ENCODE measurements at regions not wholly inside any gene's neighbourhood (a gene's known extent, or its start where the extent isn't known, plus 50 kb on each side); places are given as distances from the start of the nearest gene placed in this dataset.

GRCh38 chr11:128346804-128347203 lies 240.6 kb downstream of the ETS1 start:
- peaks cover 0 to 12% of the 10 kb centered on the region in 2 experiments for H3K27me3 ChIP-seq (ENCODE audit: control insufficient read depth in 1 of 2, insufficient read depth in 1 of 2, low read length in 2 of 2)
- no peak overlapping the region for H3K9ac ChIP-seq (ENCODE audit: low read length)
- H3K4me2 ChIP-seq (ENCODE audit: low read length, poor library complexity, severe bottlenecking) = no peak overlapping the region
- no peak overlapping the region for H3K4me3 ChIP-seq (ENCODE audit: insufficient read depth in 1 of 2, low read depth in 1 of 2, low read length in 2 of 2)
- H3K4ac ChIP-seq (ENCODE audit: low read depth in 1 of 2, low read length in 2 of 2) = no peak overlapping the region
- no peaks in the 10 kb centered on the region for H3K36me3 ChIP-seq (ENCODE audit: control insufficient read depth in 1 of 2, insufficient read depth in 2 of 2, low read depth in 1 of 2, low read length in 2 of 2)
- no peak overlapping the region for H2AFZ ChIP-seq (ENCODE audit: low read depth, low read length)
- H4K8ac ChIP-seq (ENCODE audit: low read length) = no peak overlapping the region
- peaks cover 5% of the 10 kb centered on the region for H3K4me1 ChIP-seq (ENCODE audit: control insufficient read depth, insufficient read depth, low read depth, low read length)
- H3K18ac ChIP-seq (ENCODE audit: low read depth in 1 of 2, low read length in 2 of 2) = no peak overlapping the region
- H2BK12ac ChIP-seq (ENCODE audit: low read length in 2 of 2) = no peak overlapping the region
- no peak for DNase-seq
- H2BK5ac ChIP-seq (ENCODE audit: low read depth, low read length, poor library complexity, severe bottlenecking) = no peak overlapping the region
- H3K79me1 ChIP-seq (replicated peaks; ENCODE audit: low read length, poor library complexity, severe bottlenecking) = no peaks in the 10 kb centered on the region
- no peak overlapping the region for H3K27ac ChIP-seq (ENCODE audit: low read length, poor library complexity, severe bottlenecking)
- no peak overlapping the region for H2BK120ac ChIP-seq (ENCODE audit: low read depth, low read length)
- no peak overlapping the region for H3K23ac ChIP-seq (ENCODE audit: low read length in 2 of 2)
- H4K91ac ChIP-seq (ENCODE audit: low read length) = no peak overlapping the region
- no peak overlapping the region for H3K14ac ChIP-seq (ENCODE audit: low read length in 2 of 2)
- no peaks in the 10 kb centered on the region for H3K9me3 ChIP-seq (ENCODE audit: control insufficient read depth, low read length)
- H2BK15ac ChIP-seq (ENCODE audit: low read depth, poor library complexity, severe bottlenecking) = no peak overlapping the region
- WGBS = 85% methylated on average over 1 of the region's 3 CpGs
- H2AK5ac ChIP-seq (ENCODE audit: low read length, severe bottlenecking) = no peak overlapping the region

- no peak for DNase-seq
- Histone ChIP-seq H2BK15ac (ENCODE audit: low read depth, poor library complexity, severe bottlenecking) (no peak overlapping the region), H2BK5ac (ENCODE audit: low read depth, low read length, poor library complexity, severe bottlenecking) (no peak overlapping the region), H3K27ac (ENCODE audit: low read length, poor library complexity, severe bottlenecking) (no peak overlapping the region), H3K4ac (ENCODE audit: low read depth in 1 of 2, low read length in 2 of 2) (no peak overlapping the region), H4K8ac (ENCODE audit: low read length) (no peak overlapping the region), H2AFZ (ENCODE audit: low read depth, low read length) (no peak overlapping the region), H3K36me3 (ENCODE audit: control insufficient read depth in 1 of 2, insufficient read depth in 2 of 2, low read depth in 1 of 2, low read length in 2 of 2) (no peaks in the 10 kb centered on the region), H3K23ac (ENCODE audit: low read length in 2 of 2) (no peak overlapping the region), H3K27me3 (ENCODE audit: control insufficient read depth in 1 of 2, insufficient read depth in 1 of 2, low read length in 2 of 2) (peaks cover 0 to 7% of the 10 kb centered on the region in 2 experiments), H3K79me1 (replicated peaks; ENCODE audit: low read length, poor library complexity, severe bottlenecking) (no peaks in the 10 kb centered on the region), H2AK5ac (ENCODE audit: low read length, severe bottlenecking) (no peak overlapping the region), H2BK12ac (ENCODE audit: low read length in 2 of 2) (no peak overlapping the region), H3K4me2 (ENCODE audit: low read length, poor library complexity, severe bottlenecking) (no peak overlapping the region), H3K9me3 (ENCODE audit: control insufficient read depth, low read length) (no peaks in the 10 kb centered on the region), H3K14ac (ENCODE audit: low read length in 2 of 2) (no peak overlapping the region), H2BK120ac (ENCODE audit: low read depth, low read length) (no peak overlapping the region), H3K9ac (ENCODE audit: low read length) (no peak overlapping the region), H3K4me1 (ENCODE audit: control insufficient read depth, insufficient read depth, low read depth, low read length) (peaks cover 5% of the 10 kb centered on the region), H3K4me3 (ENCODE audit: insufficient read depth in 1 of 2, low read depth in 1 of 2, low read length in 2 of 2) (no peak overlapping the region), H3K18ac (ENCODE audit: low read depth in 1 of 2, low read length in 2 of 2) (no peak overlapping the region), H4K91ac (ENCODE audit: low read length) (no peak overlapping the region)
- 87% methylated on average over 3 of the region's 3 CpGs for WGBS
These were observed 242.0 kb downstream of the ETS1 start for GRCh38 chr11:128345316-128345715.

DNA sequence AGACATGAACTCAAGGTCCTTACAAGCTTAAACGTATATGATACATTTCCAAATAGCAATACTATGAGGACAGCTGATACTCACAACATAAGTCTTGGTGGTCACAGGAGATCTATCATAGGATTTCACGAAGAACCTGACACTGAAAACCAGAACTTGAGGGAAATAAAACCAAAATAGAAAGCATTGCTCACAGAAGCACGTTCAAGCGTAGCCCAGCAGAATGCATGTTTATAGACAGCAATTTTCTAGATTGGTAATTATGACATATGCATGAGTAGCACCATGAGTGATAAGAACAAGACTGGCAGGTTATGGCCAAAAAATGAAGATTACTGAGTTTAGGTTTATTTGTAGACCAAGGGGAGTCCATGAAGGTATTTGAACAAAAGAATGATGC lies 243.5 kb downstream of the ETS1 start:
- H3K18ac ChIP-seq (ENCODE audit: low read depth in 1 of 2, low read length in 2 of 2) = no peak overlapping the region
- no peak overlapping the region for H2AFZ ChIP-seq (ENCODE audit: low read depth, low read length)
- WGBS = 93% methylated on average over 4 of the region's 4 CpGs

GRCh38 chr11:128343135-128343514 lies 244.2 kb downstream of the ETS1 start:
- H3K9ac ChIP-seq (ENCODE audit: low read length) = peak overlapping the region; percentile 17
- WGBS = 55% methylated on average over 2 of the region's 2 CpGs
- H2BK12ac ChIP-seq (ENCODE audit: low read length in 2 of 2) = peak overlapping the region in 1 of 2 experiments; percentile 38
- no peak overlapping the region for H3K27ac ChIP-seq (ENCODE audit: low read length, poor library complexity, severe bottlenecking)
- no peak overlapping the region for H3K4me3 ChIP-seq (ENCODE audit: insufficient read depth in 1 of 2, low read depth in 1 of 2, low read length in 2 of 2)
- no peak overlapping the region for H3K14ac ChIP-seq (ENCODE audit: low read length in 2 of 2)
- H3K23ac ChIP-seq (ENCODE audit: low read length in 2 of 2) = no peak overlapping the region
- H3K4me1 ChIP-seq (ENCODE audit: control insufficient read depth, insufficient read depth, low read depth, low read length) = peaks cover 5% of the 10 kb centered on the region
- peak overlapping the region; percentile 13 for H2BK120ac ChIP-seq (ENCODE audit: low read depth, low read length)
- H3K36me3 ChIP-seq (ENCODE audit: control insufficient read depth in 1 of 2, insufficient read depth in 2 of 2, low read depth in 1 of 2, low read length in 2 of 2) = no peaks in the 10 kb centered on the region
- peak overlapping the region in 1 of 2 experiments; percentile 23 for H3K18ac ChIP-seq (ENCODE audit: low read depth in 1 of 2, low read length in 2 of 2)
- no peaks in the 10 kb centered on the region for H3K79me1 ChIP-seq (replicated peaks; ENCODE audit: low read length, poor library complexity, severe bottlenecking)
- no peak for DNase-seq
- no peak overlapping the region for H4K91ac ChIP-seq (ENCODE audit: low read length)
- H3K9me3 ChIP-seq (ENCODE audit: control insufficient read depth, low read length) = no peaks in the 10 kb centered on the region
- no peak overlapping the region for H2AFZ ChIP-seq (ENCODE audit: low read depth, low read length)
- H2AK5ac ChIP-seq (ENCODE audit: low read length, severe bottlenecking) = no peak overlapping the region
- H4K8ac ChIP-seq (ENCODE audit: low read length) = no peak overlapping the region
- H3K27me3 ChIP-seq (ENCODE audit: control insufficient read depth in 1 of 2, insufficient read depth in 1 of 2, low read length in 2 of 2) = no peaks in the 10 kb centered on the region
- H2BK5ac ChIP-seq (ENCODE audit: low read depth, low read length, poor library complexity, severe bottlenecking) = no peak overlapping the region
- H2BK15ac ChIP-seq (ENCODE audit: low read depth, poor library complexity, severe bottlenecking) = no peak overlapping the region
- no peak overlapping the region for H3K4ac ChIP-seq (ENCODE audit: low read depth in 1 of 2, low read length in 2 of 2)
- H3K4me2 ChIP-seq (ENCODE audit: low read length, poor library complexity, severe bottlenecking) = no peak overlapping the region

More for the DNA sequence above, 243.5 kb downstream of the ETS1 start:
- Histone ChIP-seq H2BK120ac (ENCODE audit: low read depth, low read length) (no peak overlapping the region), H3K23ac (ENCODE audit: low read length in 2 of 2) (no peak overlapping the region), H3K36me3 (ENCODE audit: control insufficient read depth in 1 of 2, insufficient read depth in 2 of 2, low read depth in 1 of 2, low read length in 2 of 2) (no peaks in the 10 kb centered on the region), H3K4me3 (ENCODE audit: insufficient read depth in 1 of 2, low read depth in 1 of 2, low read length in 2 of 2) (no peak overlapping the region), H4K8ac (ENCODE audit: low read length) (no peak overlapping the region), H3K9me3 (ENCODE audit: control insufficient read depth, low read length) (no peaks in the 10 kb centered on the region), H2BK12ac (ENCODE audit: low read length in 2 of 2) (no peak overlapping the region), H2BK15ac (ENCODE audit: low read depth, poor library complexity, severe bottlenecking) (no peak overlapping the region), H2BK5ac (ENCODE audit: low read depth, low read length, poor library complexity, severe bottlenecking) (no peak overlapping the region), H3K4ac (ENCODE audit: low read depth in 1 of 2, low read length in 2 of 2) (no peak overlapping the region), H3K4me1 (ENCODE audit: control insufficient read depth, insufficient read depth, low read depth, low read length) (peaks cover 5% of the 10 kb centered on the region), H2AK5ac (ENCODE audit: low read length, severe bottlenecking) (no peak overlapping the region), H4K91ac (ENCODE audit: low read length) (no peak overlapping the region), H3K4me2 (ENCODE audit: low read length, poor library complexity, severe bottlenecking) (no peak overlapping the region), H3K27ac (ENCODE audit: low read length, poor library complexity, severe bottlenecking) (no peak overlapping the region), H3K9ac (ENCODE audit: low read length) (no peak overlapping the region), H3K14ac (ENCODE audit: low read length in 2 of 2) (no peak overlapping the region), H3K27me3 (ENCODE audit: control insufficient read depth in 1 of 2, insufficient read depth in 1 of 2, low read length in 2 of 2) (no peaks in the 10 kb centered on the region), H3K79me1 (replicated peaks; ENCODE audit: low read length, poor library complexity, severe bottlenecking) (no peaks in the 10 kb centered on the region)
- no peak for DNase-seq

Data from mesenchymal stem cell (in vitro differentiated cells and primary cell).